Small intestine (tissue), 7 donors: ENCODE measurements at regions not wholly inside any gene's neighbourhood (a gene's known extent, or its start where the extent isn't known, plus 50 kb on each side); places are given as distances from the start of the nearest gene placed in this dataset.
"Not testable (repeated sequence)": the region's sequence is repeated elsewhere in the genome, so short reads cannot be mapped to it uniquely, and the experiment has no call there.

Source experiments
- DNase-seq, 2 donors: peaks; one replicate each; pipeline versions ENCODE4 v3.0.0 to v3.0.0-alpha.2; 2013
- FAIRE-seq: peaks from 2 replicates; lab custom pipeline; 2012; peaks lifted over from hg19 to GRCh38; lab: Jason Lieb, UNC
- H3K27ac ChIP-seq, 3 donors: one replicate each; pipeline ENCODE4 v1.5.1; 2013; ENCODE audit warnings: low read length in 2 of 3, mild to moderate bottlenecking in 2 of 3, control low read depth in 1 of 3, inconsistent platforms in 1 of 3, low read depth in 1 of 3, moderate library complexity in 1 of 3
- H3K27me3 ChIP-seq, 3 donors: one replicate each; pipeline ENCODE4 v1.6.1; 2013; ENCODE audit warnings: low read length in 3 of 3, inconsistent platforms in 1 of 3; ENCODE audit not compliant: control insufficient read depth in 3 of 3, insufficient read depth in 3 of 3
- H3K36me3 ChIP-seq, 3 donors: one replicate each; pipeline ENCODE4 v1.6.1; 2013; ENCODE audit warnings: low read length in 3 of 3, inconsistent platforms in 1 of 3, low read depth in 1 of 3, mild to moderate bottlenecking in 1 of 3, moderate library complexity in 1 of 3; ENCODE audit not compliant: control insufficient read depth in 3 of 3, insufficient read depth in 2 of 3
- H3K4me1 ChIP-seq, 3 donors: one replicate each; pipeline ENCODE4 v1.6.1; 2013; ENCODE audit warnings: low read length in 2 of 3, inconsistent platforms in 1 of 3, low read depth in 1 of 3, mild to moderate bottlenecking in 1 of 3, moderate library complexity in 1 of 3; ENCODE audit not compliant: control insufficient read depth in 3 of 3, insufficient read depth in 2 of 3
- H3K4me3 ChIP-seq, 3 donors: one replicate each; pipeline ENCODE4 v1.5.1; 2013; ENCODE audit warnings: low read length in 3 of 3, control low read depth in 1 of 3, inconsistent platforms in 1 of 3, low read depth in 1 of 3, mild to moderate bottlenecking in 1 of 3, moderate library complexity in 1 of 3
- H3K9me3 ChIP-seq, 2 donors: one replicate each; pipeline ENCODE4 v1.6.1; 2013; ENCODE audit warnings: low read depth in 1 of 2, low read length in 1 of 2; ENCODE audit not compliant: control insufficient read depth in 2 of 2, insufficient read depth in 1 of 2
- WGBS, 3 donors: extraction: QIAGEN DNeasy Blood & Tissue Kit; methylation state at CpG; one replicate each; pipeline ENCODE4 v1.1.7; 2013; 5-methylcytosine and 5-hydroxymethylcytosine counted together
- donor health status: healthy with polysubstance abuse.
- donor health status: control.
- donor health status: control.
- donor health status: Bipolar disorder and iron deficiency.
- donor health status: healthy.

DNA sequence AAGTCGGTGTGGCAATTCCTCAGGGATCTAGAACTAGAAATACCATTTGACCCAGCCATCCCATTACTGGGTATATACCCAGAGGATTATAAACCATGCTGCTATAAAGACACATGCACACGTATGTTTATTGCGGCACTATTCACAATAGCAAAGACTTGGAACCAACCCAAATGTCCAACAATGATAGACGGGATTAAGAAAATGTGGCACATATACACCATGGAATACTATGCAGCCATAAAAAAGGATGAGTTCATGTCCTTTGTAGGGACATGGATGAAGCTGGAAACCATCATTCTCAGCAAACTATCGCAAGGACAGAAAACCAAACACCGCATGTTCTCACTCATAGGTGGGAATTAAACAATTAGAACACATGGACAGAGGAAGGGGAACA, 80.6 kb upstream of the ST3GAL5 start:
- H3K27ac ChIP-seq, DNase-seq, H3K4me3 ChIP-seq, H3K27me3 ChIP-seq, FAIRE-seq, H3K9me3 ChIP-seq, H3K36me3 ChIP-seq, H3K4me1 ChIP-seq: not testable (repeated sequence)
- 91 to 100% (median 92%) methylated on average over 2 of the region's 6 CpGs for WGBS, 3 donors

DNA sequence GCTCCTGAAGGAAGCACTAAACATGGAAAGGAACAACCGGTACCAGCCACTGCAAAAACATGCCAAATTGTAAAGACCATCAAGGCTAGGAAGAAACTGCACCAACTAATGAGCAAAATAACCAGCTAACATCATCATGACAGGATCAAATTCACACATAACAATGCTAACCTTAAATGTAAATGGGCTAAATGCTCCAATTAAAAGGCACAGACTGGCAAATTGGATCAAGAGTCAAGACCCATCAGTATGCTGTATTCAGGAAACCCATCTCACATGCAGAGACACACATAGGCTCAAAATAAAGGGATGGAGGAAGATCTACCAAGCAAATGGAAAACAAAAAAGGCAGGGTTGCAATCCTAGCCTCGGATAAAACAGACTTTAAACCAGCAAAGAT, 77.0 kb upstream of the ST3GAL5 start:
- not testable (repeated sequence) for H3K27me3 ChIP-seq, H3K4me1 ChIP-seq, H3K4me3 ChIP-seq, DNase-seq, H3K36me3 ChIP-seq, FAIRE-seq, H3K27ac ChIP-seq
- WGBS, 3 donors: 17 to 72% (median 48%) methylated on average over 1 of the region's 2 CpGs
- peaks cover 2 to 22% of the 10 kb centered on the region in 2 donors for H3K9me3 ChIP-seq

DNA sequence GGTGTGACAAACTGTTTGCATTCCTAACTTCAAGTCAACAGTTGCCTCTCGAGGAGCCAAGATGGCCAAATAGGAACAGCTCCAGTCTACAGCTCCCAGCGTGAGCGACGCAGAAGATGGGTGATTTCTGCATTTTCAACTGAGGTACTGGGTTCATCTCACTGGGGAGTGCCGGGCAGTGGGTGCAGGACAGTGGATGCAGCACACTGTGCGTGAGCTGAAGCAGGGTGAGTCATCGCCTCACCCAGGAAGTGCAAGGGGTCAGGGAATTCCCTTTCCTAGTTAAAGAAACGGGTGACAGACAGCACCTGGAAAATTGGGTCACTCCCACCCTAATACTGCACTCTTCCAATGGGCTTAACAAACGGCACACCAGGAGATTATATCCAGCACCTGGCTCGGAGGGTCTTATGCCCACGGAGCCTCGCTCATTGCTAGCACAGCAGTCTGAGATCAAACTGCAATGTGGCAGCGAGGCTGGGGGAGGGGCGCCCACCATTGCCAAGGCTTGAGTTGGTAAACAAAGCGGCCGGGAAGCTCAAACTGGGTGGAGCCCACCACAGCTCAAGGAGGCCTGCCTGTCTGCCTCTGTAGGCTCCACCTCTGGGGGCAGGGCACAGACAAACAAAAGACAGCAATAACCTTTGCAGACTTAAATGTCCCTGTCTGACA, 75.1 kb upstream of the ST3GAL5 start:
- FAIRE-seq, DNase-seq, H3K4me3 ChIP-seq, H3K27me3 ChIP-seq, H3K36me3 ChIP-seq, H3K27ac ChIP-seq, H3K4me1 ChIP-seq: not testable (repeated sequence)
- H3K9me3 ChIP-seq: peaks cover 2 to 25% of the 10 kb centered on the region in 2 donors
- 74 to 84% (median 81%) methylated on average over 16 of the region's 16 CpGs for WGBS, 3 donors

DNA sequence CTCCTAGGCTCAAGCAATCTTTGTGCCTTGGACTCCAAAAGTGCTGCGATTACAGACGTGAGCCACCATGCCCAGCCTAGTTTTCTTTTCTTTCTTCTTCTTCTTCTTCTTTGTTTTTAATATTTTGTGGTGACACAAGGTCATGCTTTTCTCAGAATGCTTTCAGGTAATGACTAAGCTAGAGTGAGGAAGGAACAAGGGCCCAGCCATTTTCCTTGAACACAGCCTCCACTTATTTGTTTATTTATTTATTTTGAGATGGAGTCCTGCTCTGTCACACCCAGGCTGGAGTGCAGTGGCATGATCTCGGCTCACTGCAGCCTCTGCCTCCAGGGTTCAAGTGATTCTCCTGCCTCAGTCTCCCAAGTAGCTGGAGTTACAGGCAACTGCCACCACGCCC, 74.3 kb upstream of the ST3GAL5 start:
- H3K27me3 ChIP-seq: no peaks in the 10 kb centered on the region
- peaks cover 2 to 25% of the 10 kb centered on the region in 2 donors for H3K9me3 ChIP-seq
- no peak for FAIRE-seq
- 88 to 89% (median 88%) methylated on average over 4 of the region's 4 CpGs for WGBS, 3 donors
- H3K36me3 ChIP-seq: no peaks in the 10 kb centered on the region
- DNase-seq: no peak
- H3K27ac ChIP-seq: no peak overlapping the region
- H3K4me3 ChIP-seq: no peak overlapping the region
- no peaks in the 10 kb centered on the region for H3K4me1 ChIP-seq

DNA sequence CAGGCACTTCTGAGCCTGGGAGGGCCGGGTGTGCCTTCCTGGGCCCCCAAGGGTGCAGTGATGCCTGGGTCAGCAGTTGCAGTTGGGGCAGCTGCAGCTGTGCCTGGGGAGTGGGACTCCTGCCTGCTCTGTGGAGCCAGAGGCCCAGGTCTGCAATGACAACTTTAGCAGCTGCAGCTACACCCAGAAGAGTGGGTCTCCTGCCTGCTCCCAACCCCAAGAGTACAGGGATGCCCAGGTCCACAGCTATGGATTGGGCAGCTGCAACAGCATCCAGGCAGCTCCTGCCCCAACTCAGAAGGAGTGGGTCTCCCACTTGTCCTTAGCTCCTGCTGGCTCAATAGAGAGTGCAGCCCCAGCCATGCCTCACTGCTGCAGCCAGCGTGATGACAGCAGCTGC, 73.0 kb upstream of the ST3GAL5 start:
- Histone ChIP-seq H3K27me3 (no peaks in the 10 kb centered on the region), H3K27ac (no peak overlapping the region), H3K9me3 (peaks cover 2 to 25% of the 10 kb centered on the region in 2 donors), H3K36me3 (no peaks in the 10 kb centered on the region), H3K4me1 (no peaks in the 10 kb centered on the region), H3K4me3 (no peak overlapping the region)
- WGBS, 3 donors: 89 to 100% (median 98%) methylated on average over 2 of the region's 2 CpGs
- FAIRE-seq (no peak), DNase-seq (no peak)

DNA sequence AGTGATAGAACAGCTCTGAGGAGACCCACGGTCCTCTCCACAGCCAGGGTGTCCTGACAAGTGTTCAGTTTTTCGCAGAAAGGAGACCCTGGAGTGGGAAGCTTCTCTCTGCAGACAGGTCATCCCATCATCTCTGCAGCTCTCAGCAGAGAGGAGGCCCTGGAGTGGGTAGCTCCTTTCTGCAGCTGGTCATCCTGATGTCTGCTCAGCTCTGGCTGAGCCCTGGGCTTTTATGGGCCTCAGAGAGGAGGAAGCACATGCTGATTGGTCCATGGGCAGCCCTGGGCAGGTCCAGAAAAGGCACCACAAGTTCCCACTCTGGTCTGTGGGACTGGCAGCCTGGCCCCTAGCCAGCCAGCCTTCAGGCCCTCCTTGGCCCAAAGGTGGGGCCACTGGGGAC, 72.3 kb upstream of the ST3GAL5 start:
- no peaks in the 10 kb centered on the region for H3K27me3 ChIP-seq
- H3K36me3 ChIP-seq: no peaks in the 10 kb centered on the region
- no peak overlapping the region for H3K27ac ChIP-seq
- FAIRE-seq: no peak
- H3K4me1 ChIP-seq: no peaks in the 10 kb centered on the region
- no peak for DNase-seq
- H3K9me3 ChIP-seq: peaks cover 2 to 25% of the 10 kb centered on the region in 2 donors
- no peak overlapping the region for H3K4me3 ChIP-seq
- WGBS, 3 donors: 83 to 94% (median 89%) methylated on average over 2 of the region's 2 CpGs

DNA sequence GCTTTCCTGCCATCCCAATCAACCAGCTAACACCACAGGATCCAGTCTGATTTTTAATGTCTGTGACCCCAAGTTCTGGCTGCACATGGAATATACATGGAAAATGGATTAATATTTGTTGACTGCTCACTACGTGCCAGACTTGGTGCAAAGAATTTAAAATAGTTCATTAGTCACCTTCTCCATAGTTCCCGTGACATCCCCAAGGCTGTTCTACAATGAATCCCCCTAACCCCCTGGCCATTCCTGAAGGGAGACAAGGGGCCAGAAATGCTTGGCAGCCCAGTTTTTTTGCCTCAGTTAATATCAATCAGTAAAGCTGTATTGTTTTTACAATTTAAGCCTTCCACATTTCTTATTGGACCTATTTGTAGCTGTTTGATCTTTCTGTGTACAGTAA, 71.0 kb upstream of the ST3GAL5 start:
- no peaks in the 10 kb centered on the region for H3K36me3 ChIP-seq
- H3K27me3 ChIP-seq: no peaks in the 10 kb centered on the region
- WGBS, 3 donors: 71 to 86% (median 81%) methylated on average over 2 of the region's 2 CpGs
- H3K4me1 ChIP-seq: no peaks in the 10 kb centered on the region
- FAIRE-seq (no peak), DNase-seq (no peak)
- H3K4me3 ChIP-seq: no peak overlapping the region
- H3K9me3 ChIP-seq: peaks cover 2 to 25% of the 10 kb centered on the region in 2 donors
- H3K27ac ChIP-seq: no peak overlapping the region

DNA sequence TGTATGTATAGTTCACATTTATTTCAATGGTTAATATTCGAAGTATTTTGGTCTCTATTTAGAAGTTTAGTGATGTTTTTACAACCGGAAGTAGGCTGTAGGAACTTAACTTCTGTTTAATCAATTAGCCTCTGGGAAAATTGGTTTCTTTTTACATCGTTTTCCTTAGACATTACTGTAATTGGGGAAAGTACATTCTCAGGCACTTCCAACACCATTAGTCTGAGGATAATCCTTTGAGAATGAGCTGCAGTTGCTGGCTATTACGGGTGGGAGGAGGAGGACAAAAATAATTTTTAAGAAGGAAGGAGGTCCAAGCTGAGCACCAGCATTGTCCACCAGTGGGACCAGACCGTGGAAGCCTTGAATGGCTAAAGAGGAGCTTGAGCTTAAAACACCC, 70.4 kb upstream of the ST3GAL5 start:
- no peak overlapping the region for H3K27ac ChIP-seq
- no peaks in the 10 kb centered on the region for H3K27me3 ChIP-seq
- H3K9me3 ChIP-seq: peaks cover 2 to 25% of the 10 kb centered on the region in 2 donors
- H3K4me3 ChIP-seq: no peak overlapping the region
- no peaks in the 10 kb centered on the region for H3K4me1 ChIP-seq
- H3K36me3 ChIP-seq: no peaks in the 10 kb centered on the region
- DNase-seq: no peak
- no peak for FAIRE-seq
- WGBS, 3 donors: 54 to 62% (median 61%) methylated on average over 5 of the region's 5 CpGs

DNA sequence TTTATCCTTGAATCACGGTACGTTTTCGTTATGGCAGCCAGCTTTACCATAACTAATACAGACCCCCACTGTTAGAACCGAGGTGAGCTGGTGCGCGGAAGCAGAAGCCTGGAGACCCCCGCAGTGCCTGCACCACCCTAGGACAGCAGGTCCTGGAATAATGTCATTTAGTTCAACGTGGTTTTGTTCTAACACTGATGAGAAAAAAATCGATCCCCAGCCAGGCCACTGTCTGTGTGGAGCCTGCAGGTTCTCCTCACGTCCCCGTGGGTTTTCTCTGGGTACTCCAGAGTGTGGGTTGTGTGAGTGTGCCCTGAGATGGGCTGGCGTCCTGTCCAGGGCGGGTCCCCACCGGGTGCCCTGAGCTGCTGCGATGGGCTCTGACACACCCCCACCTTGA, 69.9 kb upstream of the ST3GAL5 start:
- FAIRE-seq (no peak), DNase-seq (no peak)
- no peaks in the 10 kb centered on the region for H3K36me3 ChIP-seq
- WGBS, 3 donors: 78 to 86% (median 84%) methylated on average over 15 of the region's 15 CpGs
- H3K4me3 ChIP-seq: no peak overlapping the region
- H3K27ac ChIP-seq: no peak overlapping the region
- peaks cover 2 to 22% of the 10 kb centered on the region in 2 donors for H3K9me3 ChIP-seq
- no peaks in the 10 kb centered on the region for H3K4me1 ChIP-seq
- H3K27me3 ChIP-seq: no peaks in the 10 kb centered on the region
